GM12878 (cell line): ENCODE measurements at regions not wholly inside any gene's neighbourhood (a gene's known extent, or its start where the extent isn't known, plus 50 kb on each side); places are given as distances from the start of the nearest gene placed in this dataset.

Experiments used
- ATAC-seq: fragments of 200-7000 bp; cut with Tn5 transposase; 3 replicates; pipeline ENCODE4 v1.9.1; 2020; ENCODE audit warnings: mild to moderate bottlenecking, moderate library complexity
- BruUV-seq: library from RNA; stranded (reverse); fragments of 400-500 nt; replicated peaks from 2 replicates; lab custom pipeline; 2021; lab: Mats Ljungman, UMichigan
- CTCF ChIA-PET: fragments of 300-600 bp; sonication (Branson Sonifier 250); formaldehyde crosslinking; extraction: SDS; loops from one replicate; lab custom pipeline; 2021; ENCODE audit warnings: inconsistent platforms; lab: Yijun Ruan, JAX
- POLR2A ChIA-PET: fragments of 350-600 bp; formaldehyde crosslinking; extraction: SDS; loops from one replicate; lab custom pipeline; 2021; ENCODE audit warnings: inconsistent platforms; lab: Charles Lee
- RAD21 ChIA-PET: fragments of 300-600 bp; sonication (Branson Sonifier 250); formaldehyde crosslinking; loops from one replicate; lab custom pipeline; 2023; ENCODE audit warnings: antibody characterized with exemption; ENCODE audit not compliant: unreplicated experiment; lab: Charles Lee
- SMC1A ChIA-PET: fragments of 300-600 bp; sonication (Branson Sonifier 250); formaldehyde crosslinking; loops from one replicate; lab custom pipeline; 2023; ENCODE audit not compliant: unreplicated experiment, uncharacterized antibody; lab: Charles Lee
- DNase-seq: peaks from one replicate; pipeline ENCODE4 v3.0.0-alpha.2; 2011; ENCODE audit warnings: low read depth, low spot score
- FAIRE-seq: peaks from 3 replicates; lab custom pipeline; 2011; peaks lifted over from hg19 to GRCh38; lab: Jason Lieb, UNC
- H2AFZ ChIP-seq: 2 replicates; pipeline ENCODE4 v1.6.0; 2011; ENCODE audit warnings: low read depth, low read length, control low read depth; ENCODE audit not compliant: control insufficient read depth
- H3K27ac ChIP-seq: 2 replicates; pipeline ENCODE4 v1.5.1; 2011; ENCODE audit warnings: control low read depth; ENCODE audit not compliant: control insufficient read depth, insufficient read depth
- H3K27me3 ChIP-seq, 2 experiments: replicated peaks in 1 of 2; 2 replicates each; pipeline versions ENCODE4 v1.6.0 to v1.6.1; 2011; ENCODE audit warnings: low read length in 1 of 2; ENCODE audit not compliant: control insufficient read depth in 2 of 2, insufficient read depth in 2 of 2
- H3K36me3 ChIP-seq, 2 experiments: 2 replicates each; pipeline ENCODE4 v1.5.1; 2011; ENCODE audit warnings: low read length in 1 of 2; ENCODE audit not compliant: control insufficient read depth in 2 of 2, insufficient read depth in 2 of 2
- H3K4me1 ChIP-seq: 2 replicates; pipeline ENCODE4 v1.6.1; 2011; ENCODE audit warnings: mild to moderate bottlenecking, low read length, moderate library complexity, mixed read lengths; ENCODE audit not compliant: control insufficient read depth, insufficient read depth
- H3K4me2 ChIP-seq: 2 replicates; pipeline ENCODE4 v1.6.0; 2011; ENCODE audit warnings: control low read depth; ENCODE audit not compliant: control insufficient read depth, insufficient read depth
- H3K4me3 ChIP-seq: fragments of 200-600 bp; sonication (generic); 2 replicates; pipeline ENCODE4 v1.5.1; 2016
- H3K79me2 ChIP-seq: 2 replicates; pipeline ENCODE4 v1.6.0; 2011; ENCODE audit warnings: low read length; ENCODE audit not compliant: control insufficient read depth, insufficient read depth
- H3K9ac ChIP-seq: 2 replicates; pipeline ENCODE4 v1.8.0; 2011; ENCODE audit warnings: low read length, control low read depth, mixed read lengths; ENCODE audit not compliant: control insufficient read depth, insufficient read depth
- H3K9me3 ChIP-seq: replicated peaks from 3 replicates; pipeline ENCODE4 v1.5.1; 2011; ENCODE audit warnings: mild to moderate bottlenecking, low read length; ENCODE audit not compliant: control insufficient read depth, insufficient read depth
- H4K20me1 ChIP-seq: 2 replicates; pipeline ENCODE4 v1.6.0; 2011; ENCODE audit not compliant: control insufficient read depth, insufficient read depth
- BACH1 ChIP-seq: fragments of 450-650 bp; IDR thresholded peaks from 2 replicates; pipeline ENCODE4 v1.6.1; 2017; ENCODE audit warnings: mild to moderate bottlenecking, borderline replicate concordance
- CBX5 ChIP-seq: sonication (generic); IDR thresholded peaks from 2 replicates; pipeline ENCODE4 v1.6.1; 2016; ENCODE audit warnings: low read depth, moderate library complexity, mild to moderate bottlenecking, inconsistent platforms
- CEBPZ ChIP-seq: fragments of 150-350 bp; IDR thresholded peaks from 2 replicates; pipeline ENCODE4 v1.6.1; 2016; ENCODE audit warnings: low read depth, low read length
- ELK1 ChIP-seq: IDR thresholded peaks from 2 replicates; pipeline ENCODE4 v1.6.1; 2012; ENCODE audit warnings: low read depth, low read length, improper control_type of control experiment
- ESRRA ChIP-seq: IDR thresholded peaks from 2 replicates; pipeline ENCODE4 v1.6.1; 2012; ENCODE audit warnings: mild to moderate bottlenecking, low read length, improper control_type of control experiment
- ETV6 ChIP-seq, 2 experiments: fragments of 450-650 bp in 1 of 2; IDR thresholded peaks in 1 of 2; conservative IDR thresholded peaks in 1 of 2; 2 replicates each; pipeline ENCODE4 v1.6.1; 2014; ENCODE audit warnings: antibody characterized with exemption in 1 of 2, borderline replicate concordance in 1 of 2, low read depth in 1 of 2, mild to moderate bottlenecking in 1 of 2, moderate library complexity in 1 of 2
- FOS ChIP-seq: IDR thresholded peaks from 3 replicates; pipeline ENCODE4 v1.6.1; 2011; ENCODE audit warnings: borderline replicate concordance; ENCODE audit not compliant: insufficient read length; ENCODE audit errors: extremely low read depth
- FOXK2 ChIP-seq: fragments of 450-650 bp; IDR thresholded peaks from 2 replicates; pipeline ENCODE4 v1.6.1; 2017; ENCODE audit warnings: mild to moderate bottlenecking, moderate library complexity
- GATAD2B ChIP-seq: fragments of 450-650 bp; conservative IDR thresholded peaks from 2 replicates; pipeline ENCODE4 v1.6.1; 2017; ENCODE audit warnings: low read depth, mild to moderate bottlenecking, moderate library complexity
- IKZF2 ChIP-seq, 2 experiments: fragments of 450-650 bp; IDR thresholded peaks; 2 replicates each; pipeline ENCODE4 v1.6.1; 2017; ENCODE audit warnings: mild to moderate bottlenecking in 2 of 2, moderate library complexity in 2 of 2
- JUNB ChIP-seq: IDR thresholded peaks from 2 replicates; pipeline ENCODE4 v1.6.1; 2016; ENCODE audit warnings: antibody characterized with exemption, mild to moderate bottlenecking
- KDM1A ChIP-seq: fragments of 200-600 bp; sonication (generic); IDR thresholded peaks from 2 replicates; pipeline ENCODE4 v1.6.1; 2016; ENCODE audit warnings: borderline replicate concordance
- MAX ChIP-seq: IDR thresholded peaks from 2 replicates; pipeline ENCODE4 v1.6.1; 2012; ENCODE audit warnings: low read depth, low read length, improper control_type of control experiment
- PRDM15 ChIP-seq: fragments of 450-650 bp; formaldehyde crosslinking; IDR thresholded peaks from 2 replicates; pipeline ENCODE4 v1.4.0; 2020; ENCODE audit warnings: mild to moderate bottlenecking, moderate library complexity
- SMAD5 ChIP-seq: IDR thresholded peaks from 2 replicates; pipeline ENCODE4 v1.6.1; 2016; ENCODE audit warnings: antibody characterized with exemption, low read depth
- SPI1 ChIP-seq: IDR thresholded peaks from 2 replicates; pipeline ENCODE4 v1.6.1; 2011; ENCODE audit warnings: low read depth, mild to moderate bottlenecking, low read length, moderate library complexity, borderline replicate concordance; ENCODE audit not compliant: insufficient read depth
- ZZZ3 ChIP-seq: IDR thresholded peaks from 2 replicates; pipeline ENCODE4 v1.6.1; 2011; ENCODE audit warnings: low read depth; ENCODE audit not compliant: control insufficient read depth, insufficient read length
- WGBS: methylation state at CpG from one replicate; pipeline ENCODE4 v1.1.6; 2016; ENCODE audit warnings: low lambda C conversion rate; ENCODE audit not compliant: insufficient replicate concordance, insufficient coverage; ENCODE audit errors: missing lambda C conversion rate; 5-methylcytosine and 5-hydroxymethylcytosine counted together
- in situ Hi-C: fragments of 300-500 bp; cut with MboI; formaldehyde crosslinking; loops from 9 replicates; pipeline ENCODE4 v1.14.3; 2018; ENCODE audit warnings: mixed read lengths
- intact Hi-C: fragments of 100-400 bp; cut with micrococcal nuclease; formaldehyde crosslinking; loops from one replicate; pipeline ENCODE4 v1.14.2; 2022; ENCODE audit not compliant: unreplicated experiment

DNA sequence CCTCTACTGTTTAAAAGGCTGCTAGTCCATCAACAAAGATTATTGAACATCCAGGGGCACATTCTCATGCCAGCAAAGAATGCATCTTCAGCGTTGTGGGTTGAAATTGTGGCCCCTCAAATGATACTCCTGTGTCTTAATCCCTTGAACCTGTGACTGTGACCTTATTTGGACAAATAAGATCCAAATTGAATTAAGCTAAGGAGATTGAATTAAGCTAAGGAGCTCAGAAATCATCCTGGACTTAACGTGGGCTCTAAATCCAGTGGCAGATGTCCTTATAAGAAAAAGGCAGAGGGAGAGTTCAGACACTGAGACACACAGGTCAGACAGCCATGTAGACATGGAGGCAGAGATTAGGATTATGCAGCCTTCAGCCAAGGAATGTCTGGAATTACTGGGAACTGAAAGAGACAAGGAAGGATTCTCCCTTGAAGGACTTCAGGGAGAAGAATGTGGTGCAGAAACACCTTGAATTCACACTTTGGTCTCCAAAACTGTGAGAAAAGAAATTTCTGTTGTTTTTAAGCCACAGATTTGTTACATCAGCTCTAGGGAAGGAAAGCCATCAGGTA lies 57.3 kb upstream of the SLC24A5 start:
- DNase-seq: no peak
- Histone ChIP-seq H3K27me3 (no peaks in the 10 kb centered on the region), H3K79me2 (no peaks in the 10 kb centered on the region), H3K36me3 (no peaks in the 10 kb centered on the region), H3K27ac (no peak overlapping the region), H4K20me1 (no peaks in the 10 kb centered on the region), H3K9ac (no peak overlapping the region), H3K4me2 (no peak overlapping the region), H3K4me3 (no peak overlapping the region), H2AFZ (no peak overlapping the region), H3K9me3 (no peaks in the 10 kb centered on the region), H3K4me1 (no peaks in the 10 kb centered on the region)
- ChIA-PET POLR2A (no interaction called here), CTCF (no interaction called here), SMC1A (interaction anchor here (0.7 kb wide), 1 partner anchor 310 kb away, joined by 3 read pairs; no protein-coding TSS in a partner anchor), RAD21 (interaction anchor here (0.7 kb wide), 1 partner anchor 866 kb away, joined by 3 read pairs; no protein-coding TSS in a partner anchor)
- ATAC-seq: no peak
- in situ Hi-C loops (no loop called here), intact Hi-C loops (no loop called here)
- WGBS: 0% methylated on average over 2 of the region's 2 CpGs
- BruUV-seq: no TSS peak
- FAIRE-seq: no peak
- TF ChIP-seq JUNB (no peak), SMAD5 (no peak), CBX5 (no peak), ETV6 (conservative IDR thresholded peaks at IDR 0.05 in 1 of 2, IDR thresholded peaks at IDR 0.05 in 1 of 2; ENCODE audit: borderline replicate concordance in 1 of 2, low read depth in 1 of 2) (no peak), PRDM15 (no peak), GATAD2B (no peak), FOXK2 (no peak), MAX (no peak), ESRRA (no peak), KDM1A (no peak), ZZZ3 (no peak), FOS (no peak), IKZF2 (IDR thresholded peaks at IDR 0.05) (no peak), CEBPZ (no peak), SPI1 (no peak), BACH1 (no peak), ELK1 (no peak)
